Islet precursor cell (in vitro differentiated cells): ENCODE measurements at regions not wholly inside any gene's neighbourhood (a gene's known extent, or its start where the extent isn't known, plus 50 kb on each side); places are given as distances from the start of the nearest gene placed in this dataset.

Experiments
- DNase-seq: peaks from one replicate; pipeline ENCODE4 v3.0.0-alpha.2; 2018

GRCh38 chr6:137352859-137353258 is 133.7 kb upstream of the IFNGR1 start:
- DNase-seq, result no peak

DNA sequence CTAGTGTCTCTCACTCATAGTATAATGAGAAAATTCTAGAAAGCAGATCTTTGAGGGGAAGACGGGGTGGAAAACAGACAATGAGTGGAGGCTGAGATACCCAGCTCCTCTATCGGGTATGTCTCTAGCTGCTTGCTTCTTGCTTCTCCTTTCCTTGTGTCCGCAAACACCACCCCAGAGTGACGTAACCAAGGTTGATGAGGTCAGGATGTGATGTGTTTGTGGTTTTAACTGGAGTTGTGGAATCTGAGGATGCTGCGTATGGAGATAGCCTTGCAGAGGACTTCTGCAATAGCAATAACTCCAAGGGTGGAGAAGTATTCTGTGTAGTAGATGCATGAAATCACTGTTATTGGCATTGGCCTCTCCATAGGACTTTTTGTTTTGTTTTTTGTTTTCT is 132.7 kb upstream of the IFNGR1 start:
- no peak for DNase-seq

GRCh38 chr6:137350857-137351256 is 131.7 kb upstream of the IFNGR1 start:
- no peak for DNase-seq

GRCh38 chr6:137349856-137350830 is 131.0 kb upstream of the IFNGR1 start:
- DNase-seq, result no peak

GRCh38 chr6:137348777-137349176 is 129.6 kb upstream of the IFNGR1 start:
- no peak for DNase-seq

DNA sequence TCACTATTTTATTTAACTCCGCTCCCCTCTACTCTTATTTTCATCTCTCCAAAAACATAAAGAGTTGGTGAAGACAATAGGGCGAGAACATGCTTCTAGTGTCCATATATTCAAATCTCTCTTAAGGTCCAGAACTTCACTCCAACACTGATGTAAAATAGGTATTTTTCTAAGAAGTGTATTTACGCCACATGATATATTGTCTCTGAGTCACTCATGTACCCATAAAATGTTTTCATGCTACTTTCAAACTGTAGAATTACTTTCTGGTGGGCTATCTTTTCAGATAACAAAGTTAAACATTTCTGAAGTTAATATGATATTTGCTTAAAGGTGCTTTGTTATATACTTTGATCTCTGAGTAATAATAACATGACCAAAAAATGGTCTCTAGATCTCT is 124.1 kb upstream of the IFNGR1 start:
- DNase-seq, result no peak

GRCh38 chr6:137342607-137343190 is 123.5 kb upstream of the IFNGR1 start:
- no peak for DNase-seq

GRCh38 chr6:137341681-137342195 is 122.6 kb upstream of the IFNGR1 start:
- DNase-seq, result no peak

DNA sequence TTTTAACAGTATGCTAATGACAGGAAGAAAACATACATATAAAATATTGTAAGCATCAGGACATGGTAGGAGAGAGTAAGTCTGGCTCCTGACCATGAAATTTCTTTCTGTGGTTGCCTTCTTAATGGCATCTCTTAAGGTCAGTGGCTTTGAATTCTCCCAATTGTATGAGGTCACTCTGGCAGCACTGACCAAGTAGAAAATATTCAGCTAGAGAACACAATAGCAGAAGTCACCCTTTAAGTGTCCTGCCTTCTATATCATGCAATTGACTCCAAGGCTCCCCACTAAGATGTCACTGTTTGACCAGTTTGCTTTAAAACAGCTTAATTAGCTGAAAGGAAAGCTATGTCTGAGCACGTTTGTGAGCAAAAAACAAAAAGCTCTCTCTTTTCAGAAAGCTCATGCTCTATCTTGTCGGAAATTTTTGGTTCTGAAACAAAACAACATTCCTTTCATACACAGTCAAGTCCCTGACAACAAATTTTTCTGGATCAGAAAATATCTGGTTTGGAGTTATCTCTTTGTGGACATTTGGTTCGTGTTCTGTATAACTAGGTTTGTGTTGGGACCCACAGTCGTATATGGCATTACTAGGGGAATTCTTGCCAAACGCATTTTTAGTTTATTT is 120.9 kb upstream of the IFNGR1 start:
- no peak for DNase-seq

- no peak for DNase-seq
Measured at GRCh38 chr6:137334884-137335283, 115.7 kb upstream of the IFNGR1 start.

- DNase-seq, result no peak
Measured at GRCh38 chr6:137334094-137334493, 114.9 kb upstream of the IFNGR1 start.

- DNase-seq, result no peak
Measured at GRCh38 chr6:137332637-137333280, 113.6 kb upstream of the IFNGR1 start.

GRCh38 chr6:137323860-137324259 is 104.7 kb upstream of the IFNGR1 start:
- DNase-seq, result no peak

DNA sequence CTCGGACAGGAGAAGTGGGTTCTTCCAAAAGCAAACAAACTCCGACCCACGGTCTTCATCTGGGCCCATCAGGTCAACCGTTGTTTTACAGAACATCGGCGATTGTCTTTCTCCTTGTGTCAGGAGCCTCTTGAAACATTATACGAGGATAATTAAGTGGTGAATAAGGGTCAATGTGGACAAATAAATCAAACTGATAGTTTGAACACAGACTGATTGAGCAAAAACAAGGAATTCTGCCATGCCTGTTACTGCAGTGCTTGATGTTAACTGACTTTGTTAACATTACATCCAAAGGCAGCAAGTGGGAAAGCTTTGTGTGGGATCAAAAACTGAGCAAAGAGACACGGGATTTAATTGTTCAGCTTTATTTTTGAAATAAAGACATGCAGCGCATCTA is 101.1 kb upstream of the IFNGR1 start:
- DNase-seq, result no peak

- DNase-seq, result no peak
Measured at GRCh38 chr6:137316626-137317025, 97.4 kb upstream of the IFNGR1 start.

DNA sequence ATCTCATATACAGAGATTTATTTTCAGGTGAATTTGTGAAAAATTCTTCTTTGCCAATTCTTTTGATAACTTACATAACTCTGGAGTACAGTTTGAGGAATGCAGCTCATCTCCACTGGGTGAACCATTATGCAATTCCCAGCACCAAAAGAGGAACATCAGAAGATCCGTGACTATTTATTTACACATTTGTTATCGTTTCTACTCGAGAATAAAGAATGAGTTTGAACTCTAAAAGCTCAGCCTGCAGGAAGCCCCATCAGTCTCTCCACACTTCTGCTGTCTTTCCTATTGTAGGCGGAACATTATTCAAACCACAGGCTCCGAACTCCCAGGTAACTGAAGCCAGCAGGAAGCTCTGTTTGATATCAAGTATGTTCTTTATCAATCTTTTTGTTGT is 95.9 kb upstream of the IFNGR1 start:
- no peak for DNase-seq

- peak; percentile 74 for DNase-seq
Measured at GRCh38 chr6:137313928-137314855, 95.0 kb upstream of the IFNGR1 start.

GRCh38 chr6:137313211-137313610 is 94.0 kb upstream of the IFNGR1 start:
- DNase-seq, result no peak

DNA sequence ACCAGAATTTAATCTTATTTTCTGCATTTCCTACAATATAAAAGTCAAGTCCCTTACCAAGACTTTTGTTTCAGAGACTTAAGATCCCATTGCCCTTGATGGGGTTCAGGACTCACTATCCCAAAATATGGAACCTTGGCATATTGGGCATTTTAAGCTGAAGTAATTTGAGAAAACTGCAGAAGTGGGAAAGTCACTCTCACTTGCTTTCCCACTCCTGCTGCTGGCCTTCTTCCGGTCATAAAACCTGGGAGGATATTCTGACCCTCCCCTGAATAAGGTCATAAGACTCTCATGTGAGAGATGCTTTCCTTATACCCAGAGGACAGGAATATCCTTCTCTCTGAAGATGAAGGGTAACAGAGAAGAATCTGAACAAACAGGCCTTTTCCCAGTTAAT is 92.8 kb upstream of the IFNGR1 start:
- no peak for DNase-seq

DNA sequence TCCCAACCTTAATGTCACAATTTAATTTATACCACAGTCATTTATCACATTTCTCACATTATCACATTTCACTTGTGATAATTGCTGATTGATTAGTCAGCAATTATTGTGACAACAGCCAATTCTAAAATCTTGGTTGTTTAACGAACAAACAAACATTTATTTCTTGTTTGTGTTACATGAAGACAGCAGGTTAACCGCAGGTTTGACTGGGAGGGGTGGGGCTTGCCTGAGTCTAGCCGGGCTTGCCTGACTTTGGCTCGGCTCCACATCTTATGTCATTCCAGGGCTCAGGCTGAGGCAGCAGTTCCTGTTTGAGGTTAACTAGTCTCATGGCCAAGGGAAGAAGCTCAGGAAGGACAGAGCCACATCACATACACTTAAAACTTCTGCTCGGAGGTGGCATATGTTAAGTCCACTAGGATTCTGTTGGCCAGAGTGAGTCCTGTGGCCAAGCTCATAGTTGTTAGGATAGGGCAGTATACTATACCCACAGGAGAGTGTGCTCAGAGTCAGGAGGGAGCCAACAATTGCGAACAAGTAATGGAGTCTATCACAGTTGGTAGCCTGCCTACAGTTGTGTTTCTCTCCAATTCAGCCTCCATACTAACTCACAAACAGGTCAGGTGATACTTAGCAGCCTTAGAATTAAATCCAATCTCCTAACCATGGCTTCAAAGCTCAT is 90.0 kb upstream of the IFNGR1 start:
- peak; percentile 69 for DNase-seq

GRCh38 chr6:137307163-137307854 is 88.1 kb upstream of the IFNGR1 start:
- DNase-seq, result no peak
